MCF 10A (cell line): ENCODE measurements at regions not wholly inside any gene's neighbourhood (a gene's known extent, or its start where the extent isn't known, plus 50 kb on each side); places are given as distances from the start of the nearest gene placed in this dataset.
A peak's percentile ranks its signal among the peaks of the same experiment; 100 is the strongest.
"Not testable (repeated sequence)": the region's sequence is repeated elsewhere in the genome, so short reads cannot be mapped to it uniquely, and the experiment has no call there.

Source experiments
- BruUV-seq: library from RNA; stranded (reverse); fragments of 400-500 nt; replicated peaks from 2 replicates; lab custom pipeline; 2021; lab: Mats Ljungman, UMichigan
- CTCF ChIA-PET: fragments of 300-600 bp; sonication (Branson Sonifier 250); formaldehyde crosslinking; extraction: SDS; loops from one replicate; lab custom pipeline; 2021; ENCODE audit warnings: antibody characterized with exemption, inconsistent platforms; lab: Yijun Ruan, JAX
- POLR2A ChIA-PET: fragments of 300-600, 350-650 bp; sonication (Branson Sonifier 250); formaldehyde crosslinking; extraction: SDS; loops from one replicate; lab custom pipeline; 2020; ENCODE audit warnings: antibody characterized with exemption, inconsistent platforms; lab: Yijun Ruan, JAX
- DNase-seq: peaks from one replicate; pipeline ENCODE4 v3.0.0-alpha.2; 2018; ENCODE audit not compliant: unreplicated experiment
- H3K27ac Mint-ChIP-seq: one replicate; pipeline ENCODE4 v1.8.0; 2022; ENCODE audit warnings: mild to moderate bottlenecking, low read depth, mixed read lengths; ENCODE audit not compliant: unreplicated experiment
- H3K27me3 Mint-ChIP-seq: one replicate; pipeline ENCODE4 v1.8.0; 2022; ENCODE audit warnings: mixed read lengths; ENCODE audit not compliant: insufficient read depth, unreplicated experiment
- H3K36me3 Mint-ChIP-seq: one replicate; pipeline ENCODE4 v1.8.0; 2022; ENCODE audit warnings: mild to moderate bottlenecking, moderate library complexity, mixed read lengths; ENCODE audit not compliant: insufficient read depth, unreplicated experiment
- H3K4me1 Mint-ChIP-seq: one replicate; pipeline ENCODE4 v1.8.0; 2022; ENCODE audit warnings: mixed read lengths; ENCODE audit not compliant: insufficient read depth, unreplicated experiment
- H3K4me3 Mint-ChIP-seq: one replicate; pipeline ENCODE4 v1.8.0; 2022; ENCODE audit warnings: mild to moderate bottlenecking, moderate library complexity, mixed read lengths; ENCODE audit not compliant: unreplicated experiment
- H3K9me3 Mint-ChIP-seq: one replicate; pipeline ENCODE4 v1.8.0; 2022; ENCODE audit warnings: mixed read lengths; ENCODE audit not compliant: unreplicated experiment
- intact Hi-C: fragments of 100-400 bp; cut with micrococcal nuclease; formaldehyde crosslinking; loops from 2 replicates; pipeline ENCODE4 v1.14.1; 2022
- TF ChIP-seq, protein P1 (sequence below): fragments of 200-600 bp; IDR thresholded peaks from one replicate; pipeline ENCODE4 v1.8.0; 2022; ENCODE audit warnings: antibody characterized with exemption, mild to moderate bottlenecking; ENCODE audit not compliant: unreplicated experiment

DNA sequence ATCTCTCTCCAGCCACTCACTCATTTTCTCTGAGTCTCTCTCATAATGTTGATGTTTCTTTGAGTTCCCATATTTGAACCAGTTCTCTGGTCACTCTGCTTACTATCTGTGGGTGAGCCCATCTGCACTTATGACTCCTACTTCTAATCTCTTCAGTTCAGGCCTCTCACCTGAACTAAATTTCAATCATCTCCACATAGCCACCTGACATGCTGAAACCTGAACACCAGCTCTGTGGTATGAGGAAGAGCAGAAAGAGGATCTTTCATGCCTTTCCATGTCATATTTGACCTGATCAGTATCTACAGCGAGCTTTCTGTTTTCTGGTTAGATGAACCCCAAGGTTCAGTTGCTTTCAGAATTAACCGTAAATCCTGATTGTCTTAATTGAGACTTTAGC lies 122.2 kb upstream of the ESX1 start:
- no peak overlapping the region for H3K27ac Mint-ChIP-seq
- POLR2A ChIA-PET: no interaction called here
- H3K36me3 Mint-ChIP-seq: no peaks in the 10 kb centered on the region
- intact Hi-C loops: loop anchor here (10.0 kb wide), 1 partner anchor 58 kb away; no protein-coding TSS in a partner anchor
- H3K4me3 Mint-ChIP-seq: no peak overlapping the region
- H3K27me3 Mint-ChIP-seq: peaks cover 62% of the 10 kb centered on the region
- TF ChIP-seq, protein P1, sequence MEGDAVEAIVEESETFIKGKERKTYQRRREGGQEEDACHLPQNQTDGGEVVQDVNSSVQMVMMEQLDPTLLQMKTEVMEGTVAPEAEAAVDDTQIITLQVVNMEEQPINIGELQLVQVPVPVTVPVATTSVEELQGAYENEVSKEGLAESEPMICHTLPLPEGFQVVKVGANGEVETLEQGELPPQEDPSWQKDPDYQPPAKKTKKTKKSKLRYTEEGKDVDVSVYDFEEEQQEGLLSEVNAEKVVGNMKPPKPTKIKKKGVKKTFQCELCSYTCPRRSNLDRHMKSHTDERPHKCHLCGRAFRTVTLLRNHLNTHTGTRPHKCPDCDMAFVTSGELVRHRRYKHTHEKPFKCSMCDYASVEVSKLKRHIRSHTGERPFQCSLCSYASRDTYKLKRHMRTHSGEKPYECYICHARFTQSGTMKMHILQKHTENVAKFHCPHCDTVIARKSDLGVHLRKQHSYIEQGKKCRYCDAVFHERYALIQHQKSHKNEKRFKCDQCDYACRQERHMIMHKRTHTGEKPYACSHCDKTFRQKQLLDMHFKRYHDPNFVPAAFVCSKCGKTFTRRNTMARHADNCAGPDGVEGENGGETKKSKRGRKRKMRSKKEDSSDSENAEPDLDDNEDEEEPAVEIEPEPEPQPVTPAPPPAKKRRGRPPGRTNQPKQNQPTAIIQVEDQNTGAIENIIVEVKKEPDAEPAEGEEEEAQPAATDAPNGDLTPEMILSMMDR: no peak
- no peaks in the 10 kb centered on the region for H3K9me3 Mint-ChIP-seq
- no TSS peak for BruUV-seq
- no peaks in the 10 kb centered on the region for H3K4me1 Mint-ChIP-seq
- CTCF ChIA-PET: no interaction called here
- DNase-seq: no peak

DNA sequence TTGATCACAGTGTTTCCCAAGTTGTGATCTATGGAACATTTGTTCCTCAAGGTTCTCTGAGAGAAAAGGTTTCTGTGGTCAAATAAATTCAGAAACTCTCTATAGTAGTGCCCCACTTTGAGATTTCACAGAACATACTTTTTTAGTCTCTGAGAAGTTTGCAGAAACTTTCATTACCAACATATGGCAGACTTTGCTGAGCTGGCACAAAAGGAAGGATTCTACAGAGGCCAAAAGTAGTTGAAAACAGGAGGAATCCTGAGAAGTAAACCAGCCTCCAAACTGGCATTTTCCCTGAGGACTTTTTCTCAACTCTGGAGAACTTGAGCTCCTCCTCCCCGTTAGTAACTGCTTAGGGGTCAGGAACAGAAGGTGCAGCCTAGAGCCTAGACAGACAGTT lies 117.8 kb upstream of the ESX1 start:
- no peaks in the 10 kb centered on the region for H3K36me3 Mint-ChIP-seq
- H3K4me1 Mint-ChIP-seq: no peaks in the 10 kb centered on the region
- ChIA-PET CTCF (interaction anchor here (1.3 kb wide), 1 partner anchor 817 kb away, joined by 3 read pairs; no protein-coding TSS in a partner anchor), POLR2A (no interaction called here)
- H3K27me3 Mint-ChIP-seq: peaks cover 67% of the 10 kb centered on the region
- no peaks in the 10 kb centered on the region for H3K9me3 Mint-ChIP-seq
- DNase-seq: no peak
- no peak overlapping the region for H3K27ac Mint-ChIP-seq
- BruUV-seq: no TSS peak
- H3K4me3 Mint-ChIP-seq: no peak overlapping the region
- intact Hi-C loops: loop anchor here (10.0 kb wide), 1 partner anchor 62 kb away; no protein-coding TSS in a partner anchor
- TF ChIP-seq, protein P1: no peak

DNA sequence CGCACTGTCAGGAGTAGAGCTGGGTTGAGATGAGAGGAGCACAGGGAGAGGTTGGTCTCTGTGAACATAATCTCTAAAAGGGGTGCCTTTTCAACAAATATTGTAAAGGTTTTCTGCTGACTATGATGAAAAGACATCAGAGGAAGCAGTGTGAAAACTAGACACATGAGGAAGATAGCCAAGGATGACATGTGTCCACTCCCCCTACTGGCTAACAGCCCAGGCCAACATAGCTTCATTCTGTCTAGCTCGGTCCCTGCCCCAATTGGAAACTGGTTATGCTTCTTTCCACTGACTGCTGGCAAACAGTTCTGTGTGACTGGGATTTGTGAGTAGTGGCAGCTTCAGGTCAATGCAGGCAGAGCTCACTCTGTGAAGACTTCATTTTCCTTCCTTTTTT lies 115.4 kb upstream of the ESX1 start:
- Mint-ChIP-seq H3K4me3 (no peak overlapping the region), H3K27me3 (peaks cover 62% of the 10 kb centered on the region), H3K9me3 (no peaks in the 10 kb centered on the region), H3K36me3 (no peaks in the 10 kb centered on the region), H3K27ac (no peak overlapping the region), H3K4me1 (no peaks in the 10 kb centered on the region)
- ChIA-PET CTCF (interaction anchor here (0.7 to 1.2 kb wide), 3 partner anchors 9 to 58 kb away, joined by 3 to 5 read pairs (median 4); no protein-coding TSS in a partner anchor), POLR2A (no interaction called here)
- TF ChIP-seq, protein P1: no peak
- BruUV-seq: no TSS peak
- intact Hi-C loops: loop anchor here (10.0 kb wide), 1 partner anchor 65 kb away; no protein-coding TSS in a partner anchor
- peak; percentile 46 for DNase-seq

DNA sequence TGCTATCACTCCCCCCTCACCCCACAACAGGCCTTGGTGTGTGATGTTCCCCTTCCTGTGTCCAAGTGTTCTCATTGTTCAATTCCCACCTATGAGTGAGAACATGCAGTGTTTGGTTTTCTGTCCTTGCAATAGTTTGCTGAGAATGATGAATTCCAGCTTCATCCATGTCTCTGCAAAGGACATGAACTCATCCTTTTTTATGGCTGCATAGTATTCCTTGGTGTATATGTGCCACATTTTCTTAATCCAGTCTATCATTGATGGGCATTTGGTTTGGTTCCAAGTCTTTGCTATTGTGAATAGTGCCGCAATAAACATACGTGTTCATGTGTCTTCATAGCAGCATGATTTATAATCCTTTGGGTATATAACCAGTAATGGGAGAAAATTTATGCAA lies 106.0 kb upstream of the ESX1 start:
- H3K4me1 Mint-ChIP-seq, H3K9me3 Mint-ChIP-seq, POLR2A ChIA-PET, H3K4me3 Mint-ChIP-seq, H3K36me3 Mint-ChIP-seq, BruUV-seq, DNase-seq, intact Hi-C loops, H3K27ac Mint-ChIP-seq, CTCF ChIA-PET: not testable (repeated sequence)
- H3K27me3 Mint-ChIP-seq: peaks cover 66% of the 10 kb centered on the region

DNA sequence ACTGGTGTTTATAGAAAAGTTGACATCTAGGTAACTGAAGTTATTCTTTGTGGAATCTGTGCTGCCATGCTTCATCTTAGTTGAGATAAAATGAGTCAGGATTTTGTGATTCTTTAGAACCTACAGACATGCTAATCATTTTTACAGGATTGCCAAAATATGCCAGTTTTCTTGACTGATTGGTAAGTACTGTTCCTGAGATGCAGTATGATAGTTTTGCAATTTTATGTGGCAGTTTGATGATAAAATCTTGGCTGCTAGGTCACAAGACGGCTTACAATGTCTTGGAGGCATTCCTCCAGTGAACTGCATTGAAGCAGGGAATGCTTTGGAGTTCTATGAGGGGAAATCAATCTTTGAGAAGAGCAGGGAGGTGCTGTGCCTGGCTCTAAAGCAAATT lies 104.4 kb upstream of the ESX1 start:
- Mint-ChIP-seq H3K4me1 (no peaks in the 10 kb centered on the region), H3K27me3 (peaks cover 55% of the 10 kb centered on the region), H3K27ac (no peak overlapping the region), H3K9me3 (no peaks in the 10 kb centered on the region), H3K4me3 (no peak overlapping the region), H3K36me3 (no peaks in the 10 kb centered on the region)
- ChIA-PET CTCF (no interaction called here), POLR2A (no interaction called here)
- TF ChIP-seq, protein P1: no peak
- BruUV-seq: no TSS peak
- DNase-seq: no peak
- intact Hi-C loops: no loop called here
